ENCODE measurements at regions not wholly inside any gene's neighbourhood (a gene's known extent, or its start where the extent isn't known, plus 50 kb on each side); places are given as distances from the start of the nearest gene placed in this dataset.

- DNase-seq = peak; percentile 49
- H3K9me3 ChIP-seq (ENCODE audit: severe bottlenecking) = peaks cover 4% of the 10 kb centered on the region
- H3K4me3 ChIP-seq (ENCODE audit: low read depth, low read length) = no peak overlapping the region
- no peak overlapping the region for H3K27ac ChIP-seq
- TF ChIP-seq CTCF (IDR thresholded peaks at IDR 0.05; ENCODE audit: low read depth, low read length) = peak; percentile 50; the same call in 1 of the 2 replicates
- H3K27me3 ChIP-seq (ENCODE audit: insufficient read depth, low read depth, severe bottlenecking) = no peaks in the 10 kb centered on the region
- H3K36me3 ChIP-seq = no peaks in the 10 kb centered on the region
Measured at GRCh38 chr1:29454616-29455380, 218.5 kb downstream of the PTPRU start.

- DNase-seq = peak; percentile 76
- Histone ChIP-seq H3K4me3 (ENCODE audit: low read depth, low read length) (no peak overlapping the region), H3K36me3 (no peaks in the 10 kb centered on the region), H3K27me3 (ENCODE audit: insufficient read depth, low read depth, severe bottlenecking) (no peaks in the 10 kb centered on the region), H3K9me3 (ENCODE audit: severe bottlenecking) (peaks cover 4% of the 10 kb centered on the region), H3K27ac (peak overlapping the region; percentile 56)
- peak; percentile 65 for TF ChIP-seq CTCF (IDR thresholded peaks at IDR 0.05; ENCODE audit: low read depth, low read length)
Measured at GRCh38 chr1:29453502-29454240, 217.3 kb downstream of the PTPRU start.

- Histone ChIP-seq H3K27me3 (ENCODE audit: insufficient read depth, low read depth, severe bottlenecking) (no peaks in the 10 kb centered on the region), H3K27ac (peak overlapping the region; percentile 56), H3K36me3 (no peaks in the 10 kb centered on the region), H3K9me3 (ENCODE audit: severe bottlenecking) (peaks cover 4% of the 10 kb centered on the region), H3K4me3 (ENCODE audit: low read depth, low read length) (no peak overlapping the region)
- DNase-seq = no peak
- TF ChIP-seq CTCF (IDR thresholded peaks at IDR 0.05; ENCODE audit: low read depth, low read length) = no peak
Measured at GRCh38 chr1:29452463-29453230, 216.3 kb downstream of the PTPRU start.

GRCh38 chr1:29451368-29451892 is 215.1 kb downstream of the PTPRU start:
- Histone ChIP-seq H3K27ac (no peak overlapping the region), H3K9me3 (ENCODE audit: severe bottlenecking) (no peaks in the 10 kb centered on the region), H3K4me3 (ENCODE audit: low read depth, low read length) (no peak overlapping the region), H3K36me3 (no peaks in the 10 kb centered on the region), H3K27me3 (ENCODE audit: insufficient read depth, low read depth, severe bottlenecking) (no peaks in the 10 kb centered on the region)
- DNase-seq = no peak
- no peak for TF ChIP-seq CTCF (IDR thresholded peaks at IDR 0.05; ENCODE audit: low read depth, low read length)

- Histone ChIP-seq H3K4me3 (ENCODE audit: low read depth, low read length) (no peak overlapping the region), H3K27me3 (ENCODE audit: insufficient read depth, low read depth, severe bottlenecking) (no peaks in the 10 kb centered on the region), H3K9me3 (ENCODE audit: severe bottlenecking) (no peaks in the 10 kb centered on the region), H3K36me3 (no peaks in the 10 kb centered on the region), H3K27ac (no peak overlapping the region)
- DNase-seq = no peak
- no peak for TF ChIP-seq CTCF (IDR thresholded peaks at IDR 0.05; ENCODE audit: low read depth, low read length)
Measured at GRCh38 chr1:29450591-29450990, 214.3 kb downstream of the PTPRU start.
